Stimulated activated CD8-positive, alpha-beta memory T cell treated with anti-CD3 and anti-CD28 coated beads, Interleukin-7, amount 100 ng/mL, for 24 hours (primary cell): ENCODE measurements at regions not wholly inside any gene's neighbourhood (a gene's known extent, or its start where the extent isn't known, plus 50 kb on each side); places are given as distances from the start of the nearest gene placed in this dataset.
"Not testable (repeated sequence)": the region's sequence is repeated elsewhere in the genome, so short reads cannot be mapped to it uniquely, and the experiment has no call there.

ENCODE experiments used
- DNase-seq: peaks from one replicate; pipeline ENCODE4 v3.0.0-alpha.2; 2020; ENCODE audit warnings: low read depth

GRCh38 chr2:5617796-5618195 is 74.4 kb upstream of the SOX11 start:
- DNase-seq: no peak

GRCh38 chr2:5618271-5618670 is 73.9 kb upstream of the SOX11 start:
- no peak for DNase-seq

- DNase-seq: not testable (repeated sequence)
Measured at GRCh38 chr2:5625556-5626065, 66.6 kb upstream of the SOX11 start.

GRCh38 chr2:5628484-5628883 is 63.7 kb upstream of the SOX11 start:
- not testable (repeated sequence) for DNase-seq

- DNase-seq: not testable (repeated sequence)
Measured at GRCh38 chr2:5629510-5629909, 62.7 kb upstream of the SOX11 start.

- not testable (repeated sequence) for DNase-seq
Measured at GRCh38 chr2:5637051-5637450, 55.1 kb upstream of the SOX11 start.
